Head of caudate nucleus (tissue), 42 donors: ENCODE measurements at regions not wholly inside any gene's neighbourhood (a gene's known extent, or its start where the extent isn't known, plus 50 kb on each side); places are given as distances from the start of the nearest gene placed in this dataset.
"Not testable (repeated sequence)": the region's sequence is repeated elsewhere in the genome, so short reads cannot be mapped to it uniquely, and the experiment has no call there.

Source experiments
- DNase-seq, 42 donors: peaks; one replicate each; pipeline versions ENCODE4 v3.0.0 to v3.0.0-alpha.2; 2020 to 2021; ENCODE audit warnings: mixed read lengths in 7 of 42
- intact Hi-C: fragments of 100-400 bp; cut with DNase I; formaldehyde crosslinking; loops from one replicate; pipeline ENCODE4 v1.15.0; 2022

GRCh38 chr7:65260673-65261072 is 113.0 kb upstream of the ZNF92 start:
- intact Hi-C loops, DNase-seq: not testable (repeated sequence)

DNA sequence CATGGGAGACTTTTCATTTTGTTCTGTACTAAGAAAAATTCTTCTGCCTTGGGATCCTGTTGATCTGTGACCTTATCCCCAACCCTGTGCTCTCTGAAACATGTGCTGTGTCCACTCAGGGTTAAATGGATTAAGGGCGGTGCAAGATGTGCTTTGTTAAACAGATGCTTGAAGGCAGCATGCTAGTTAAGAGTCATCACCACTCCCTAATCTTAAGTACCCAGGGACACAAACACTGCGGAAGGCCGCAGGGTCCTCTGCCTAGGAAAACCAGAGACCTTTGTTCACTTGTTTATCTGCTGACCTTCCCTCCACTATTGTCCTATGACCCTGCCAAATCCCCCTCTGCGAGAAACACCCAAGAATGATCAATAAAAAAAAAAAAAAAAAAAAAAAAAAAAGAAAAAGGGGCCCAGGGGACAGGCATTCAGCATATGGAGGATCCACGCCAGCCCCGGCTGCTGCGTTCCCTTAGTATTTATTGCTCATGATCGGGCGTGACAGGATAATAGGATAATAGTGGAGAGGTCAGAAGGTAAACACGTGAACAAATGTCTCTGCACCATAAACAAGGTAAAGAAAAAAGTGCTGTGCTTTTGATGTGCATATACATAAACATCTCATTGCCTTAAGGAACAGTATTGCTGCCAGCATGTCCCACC is 113.7 kb upstream of the ZNF92 start:
- intact Hi-C loops, DNase-seq: not testable (repeated sequence)

GRCh38 chr7:65254061-65254460 is 119.6 kb upstream of the ZNF92 start:
- intact Hi-C loops: no loop called here
- no peak for DNase-seq

DNA sequence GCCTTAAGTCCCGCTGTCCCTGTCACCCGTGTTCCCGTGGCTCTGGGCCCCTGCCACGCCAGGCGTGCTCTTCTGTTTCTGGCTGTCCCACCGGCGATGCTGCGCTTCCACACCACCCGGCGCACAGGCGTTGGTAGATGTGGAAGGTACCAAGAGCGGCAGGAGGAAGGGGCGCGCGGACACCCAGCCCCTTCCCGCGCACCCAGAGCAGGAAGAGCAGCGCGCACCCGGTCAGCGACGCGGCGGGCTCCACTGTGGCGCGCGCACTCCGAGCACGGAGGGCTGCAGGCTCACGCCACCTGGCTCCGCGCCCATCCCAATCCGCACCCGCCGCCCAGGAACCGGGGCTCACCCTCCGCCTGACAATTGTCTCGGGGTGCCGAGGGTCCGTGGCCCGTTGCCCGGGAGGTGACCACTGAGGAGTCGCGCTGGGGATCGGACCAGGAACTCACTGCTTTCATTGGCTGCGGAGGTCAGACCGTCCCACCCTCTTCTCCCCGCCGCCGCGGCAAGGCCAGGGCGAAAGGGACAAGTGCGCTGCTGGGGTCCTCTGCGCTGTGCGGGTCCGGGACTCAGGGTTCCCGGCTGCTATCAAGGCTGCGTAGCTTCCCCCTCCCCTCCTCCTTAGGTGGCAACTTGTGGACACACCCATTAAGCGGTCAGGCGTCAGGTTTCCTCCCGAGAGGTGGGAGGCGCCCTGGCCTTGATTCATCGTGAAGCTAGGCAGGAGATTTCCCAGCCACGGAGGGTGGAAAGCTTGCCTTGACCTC is 121.6 kb upstream of the ZNF92 start:
- intact Hi-C loops: no loop called here
- peak in 37 of 42 donors; percentile 16 to 71 (median 42) for DNase-seq

DNA sequence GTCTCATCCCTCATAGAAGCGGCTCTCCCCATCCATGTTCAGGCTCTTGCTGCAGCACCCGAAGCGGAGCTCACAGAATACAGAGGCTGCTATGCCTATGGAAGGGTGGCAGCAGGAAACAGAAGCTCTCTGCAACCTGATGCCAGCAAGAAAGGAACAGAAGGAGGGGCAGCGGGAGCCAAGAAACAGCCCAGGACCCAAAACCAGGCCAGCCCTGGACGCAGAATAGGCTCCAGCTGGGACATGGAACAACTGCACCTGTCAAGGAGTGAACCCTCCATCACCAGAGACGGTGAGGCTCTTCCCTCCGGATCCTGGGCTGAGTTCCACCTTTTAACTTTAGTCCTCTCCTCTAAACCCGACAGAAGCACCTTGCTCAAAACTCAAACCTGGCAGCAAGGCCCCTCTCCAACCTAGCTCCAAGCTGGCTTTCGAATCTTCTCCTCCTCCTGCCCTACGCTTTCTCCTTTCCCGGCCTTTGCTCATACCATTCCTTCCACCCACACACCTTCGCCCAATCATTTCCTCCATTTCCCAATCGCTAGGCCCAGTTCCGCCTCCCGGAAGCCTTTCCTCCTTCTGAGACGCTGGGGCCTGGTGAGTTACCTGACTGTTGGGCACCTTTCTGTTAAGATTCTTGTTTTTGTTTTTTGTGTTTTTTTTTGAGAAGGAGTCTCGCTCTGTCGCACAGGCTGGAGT is 122.8 kb upstream of the ZNF92 start:
- intact Hi-C loops: no loop called here
- peak in 2 of 42 donors; percentile 5 to 28 for DNase-seq

- intact Hi-C loops: no loop called here
- DNase-seq: no peak
Measured at GRCh38 chr7:65250216-65250615, 123.4 kb upstream of the ZNF92 start.

DNA sequence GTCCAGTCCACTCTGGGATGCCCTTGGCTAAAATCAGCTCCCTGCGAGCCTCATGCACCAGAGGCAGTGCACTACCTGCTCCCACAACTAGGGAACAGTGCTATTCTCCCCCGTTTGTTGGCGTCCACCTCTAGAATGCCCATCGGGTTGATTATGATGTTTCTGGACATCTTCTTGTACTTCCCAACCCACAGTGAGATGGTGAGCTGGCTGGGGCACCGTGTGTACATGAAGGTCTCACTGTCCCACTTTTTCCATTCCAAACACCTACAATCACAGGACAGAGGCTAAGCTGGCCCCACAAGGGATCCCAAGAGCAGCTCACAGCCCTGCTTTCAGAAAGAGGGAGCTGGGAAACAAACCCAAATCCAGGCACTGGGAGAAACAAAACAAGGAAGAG is 126.2 kb upstream of the ZNF92 start:
- no peak for DNase-seq
- intact Hi-C loops: no loop called here

DNA sequence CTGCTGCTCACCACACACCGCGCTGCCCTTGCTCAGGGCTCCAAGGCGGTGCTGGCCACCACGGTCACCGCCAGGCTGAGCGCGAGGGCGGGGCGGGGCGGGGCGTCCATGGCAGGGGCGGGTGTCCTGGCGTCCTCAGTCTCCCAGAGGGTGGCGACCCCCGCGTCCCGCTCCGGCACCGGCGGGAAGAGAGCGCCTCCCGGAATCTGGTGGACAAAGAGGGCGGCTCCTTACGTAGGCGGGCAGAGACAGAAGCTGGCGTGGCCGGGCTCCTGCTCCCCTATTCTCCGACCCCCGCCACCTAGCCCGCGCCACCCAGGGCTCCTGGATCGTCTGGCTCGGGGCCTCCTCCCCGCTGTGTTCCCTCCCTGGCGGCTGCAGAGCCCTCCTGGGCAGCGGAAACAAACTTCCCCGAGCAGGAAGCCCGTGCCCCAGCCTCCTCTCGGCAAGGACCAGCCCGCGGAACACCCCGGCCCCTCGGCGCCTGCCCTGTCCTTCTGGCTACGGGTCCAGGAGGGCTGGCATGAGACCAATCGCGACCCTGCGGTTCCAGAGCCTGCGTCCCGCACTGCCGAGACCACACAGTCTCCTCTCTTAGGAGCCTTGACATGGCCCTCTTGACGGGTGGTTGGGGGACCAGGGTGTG is 133.8 kb upstream of the ZNF92 start:
- peak in 1 of 42 donors; percentile 43 for DNase-seq

GRCh38 chr7:65239324-65239706 is 134.3 kb upstream of the ZNF92 start:
- intact Hi-C loops: no loop called here
- DNase-seq: peak in 1 of 42 donors; percentile 36

More for the DNA sequence above, 133.8 kb upstream of the ZNF92 start:
- intact Hi-C loops: no loop called here

DNA sequence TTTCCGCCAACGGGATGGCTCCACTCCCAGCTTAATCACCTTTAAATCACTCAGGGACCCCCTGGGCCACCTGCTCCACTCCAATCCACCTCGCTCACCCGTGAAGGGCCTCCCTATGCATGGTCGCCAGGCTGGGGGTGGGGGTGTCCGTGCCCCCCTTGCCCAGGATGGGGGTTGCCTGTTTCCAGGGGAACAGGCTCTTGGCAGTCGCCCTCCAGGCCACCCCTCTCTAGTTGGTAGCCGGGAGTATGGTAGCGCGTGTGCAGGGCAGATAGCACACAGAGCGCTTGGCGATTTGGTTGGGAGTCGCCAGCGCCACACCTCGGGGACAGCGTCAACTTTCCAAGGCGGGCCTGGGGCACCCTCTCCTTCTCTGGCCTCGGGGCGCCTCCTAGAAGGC is 134.9 kb upstream of the ZNF92 start:
- peak in 1 of 42 donors; percentile 24 for DNase-seq
- intact Hi-C loops: no loop called here

DNA sequence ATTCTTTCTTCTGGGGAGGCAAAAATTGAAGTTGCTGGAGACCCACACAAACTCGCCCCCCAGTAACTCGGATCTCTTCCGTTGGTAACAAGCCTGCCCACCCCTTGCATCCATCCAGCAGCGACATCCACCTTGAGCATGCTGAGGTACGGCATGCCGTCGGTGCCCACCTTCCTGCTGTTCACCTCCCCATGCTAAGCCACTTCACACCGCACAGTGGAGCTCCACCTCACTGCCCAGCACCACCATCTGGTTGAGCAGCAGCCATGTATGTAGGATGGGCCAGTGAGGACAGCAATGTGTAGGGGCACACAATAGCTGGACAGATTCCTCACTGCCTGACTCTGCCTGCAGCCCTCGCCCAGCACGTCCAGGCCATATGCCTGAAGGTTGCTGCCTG is 138.1 kb upstream of the ZNF92 start:
- no peak for DNase-seq
- intact Hi-C loops: no loop called here

GRCh38 chr7:65233409-65234034 is 140.1 kb upstream of the ZNF92 start:
- no peak for DNase-seq
- intact Hi-C loops: no loop called here

DNA sequence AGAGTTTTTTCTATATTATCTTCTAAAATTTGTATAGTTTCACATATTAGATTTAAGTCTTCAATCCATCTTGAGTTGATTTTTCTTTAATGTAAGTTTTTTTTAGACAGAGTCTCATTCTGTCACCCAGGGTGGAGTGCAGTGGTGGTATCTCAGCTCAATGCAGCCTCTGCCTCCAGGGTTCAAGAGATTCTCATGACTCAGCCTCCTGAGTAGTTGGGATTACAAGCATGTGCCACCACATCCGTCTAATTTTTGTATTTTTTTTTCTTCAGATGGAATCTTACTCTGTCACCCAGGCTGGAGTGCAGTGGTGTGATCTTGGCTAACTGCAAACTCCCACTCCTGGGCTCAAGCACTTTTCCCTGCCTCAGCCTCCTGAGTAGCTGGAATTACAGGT is 143.4 kb upstream of the ZNF92 start:
- no peak for DNase-seq
- intact Hi-C loops: no loop called here

DNA sequence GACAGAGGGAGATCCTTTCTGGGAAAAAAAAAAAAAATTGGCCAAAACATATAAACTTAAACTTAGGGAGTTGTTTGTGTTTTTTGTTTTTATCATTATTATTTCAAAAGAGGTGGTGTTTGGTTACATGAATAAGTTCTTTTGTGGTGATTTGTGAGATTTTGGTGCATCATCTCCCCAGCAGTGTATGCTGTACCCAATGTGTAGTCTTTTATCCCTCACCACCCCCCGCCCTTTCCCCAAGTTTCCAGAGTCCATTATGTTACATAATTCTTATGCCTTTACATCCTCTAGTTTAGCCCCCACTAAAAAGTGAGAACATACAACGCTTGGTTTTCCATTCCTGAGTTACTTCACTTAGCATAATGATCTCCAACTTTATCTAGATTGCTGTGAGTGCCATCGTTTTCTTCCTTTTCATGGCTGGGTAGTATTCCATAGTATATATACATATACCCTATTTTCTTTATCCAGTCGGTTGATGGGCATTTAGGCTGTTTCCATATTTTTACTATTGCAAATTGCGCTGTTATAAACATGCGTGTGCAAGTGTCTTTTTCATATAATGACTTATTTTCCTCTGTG is 148.1 kb upstream of the ZNF92 start:
- intact Hi-C loops: no loop called here
- no peak for DNase-seq

DNA sequence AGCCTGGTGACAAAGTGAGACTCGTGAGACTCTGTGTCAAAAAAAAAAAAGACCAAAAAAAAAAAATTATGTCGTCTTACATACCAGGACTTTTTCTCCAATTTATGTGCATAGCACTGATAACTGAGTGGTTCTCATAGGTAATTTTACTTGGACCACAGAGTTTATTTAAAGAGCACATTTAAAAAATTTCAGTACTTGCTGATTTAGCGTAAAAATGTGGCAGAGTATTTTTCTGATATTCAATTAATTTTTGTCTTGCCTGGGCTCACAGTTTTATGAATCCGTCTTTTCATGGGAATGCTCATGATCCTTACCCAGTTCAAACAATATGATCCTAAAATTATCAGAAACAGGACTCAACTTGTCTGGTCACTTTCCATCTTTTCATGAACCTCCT is 151.0 kb upstream of the ZNF92 start:
- intact Hi-C loops: no loop called here
- DNase-seq: no peak

DNA sequence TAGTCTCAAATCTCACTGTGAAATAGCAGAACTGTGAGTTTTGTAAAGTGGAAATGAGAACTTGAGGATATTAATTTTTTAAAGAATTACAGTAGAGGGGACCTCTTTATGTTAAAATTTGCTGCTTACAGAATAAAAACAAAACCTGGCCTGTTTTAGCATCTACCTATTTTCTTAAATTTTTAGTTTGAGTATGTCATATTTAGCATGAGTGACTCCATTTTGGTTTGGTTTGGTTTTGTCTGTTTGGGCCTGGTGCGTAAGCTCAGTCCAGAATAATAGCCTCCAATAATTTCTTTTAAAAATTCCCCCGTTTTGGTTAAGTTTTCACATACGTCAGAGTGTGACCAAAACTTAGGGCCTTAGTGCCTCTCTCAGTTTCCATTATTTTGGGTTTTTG is 152.0 kb upstream of the ZNF92 start:
- intact Hi-C loops: no loop called here
- DNase-seq: no peak

- no peak for DNase-seq
- intact Hi-C loops: no loop called here
Measured at GRCh38 chr7:65219623-65220022, 154.0 kb upstream of the ZNF92 start.

DNA sequence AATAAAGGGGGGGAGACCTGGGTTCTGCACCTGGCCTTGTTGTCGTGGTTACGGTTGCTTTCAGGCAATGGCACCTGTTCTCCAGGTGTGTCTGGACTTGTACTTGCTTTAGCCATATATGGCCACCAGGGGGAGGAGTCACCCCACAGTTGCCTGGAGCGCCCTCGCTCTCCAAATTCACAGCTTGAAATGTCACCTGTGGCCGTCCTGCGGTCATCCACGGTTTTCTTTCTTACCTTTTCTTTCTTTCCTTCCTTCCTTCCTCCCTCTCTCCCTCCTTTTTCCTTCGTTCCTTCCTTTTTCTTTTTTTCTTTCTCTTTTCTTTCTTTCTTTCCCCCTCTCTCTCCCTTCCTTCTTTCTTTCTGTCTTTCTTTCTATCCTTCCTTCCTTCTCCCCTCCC is 157.2 kb upstream of the ZNF92 start:
- DNase-seq: peak in 25 of 42 donors; percentile 16 to 69 (median 38)
- intact Hi-C loops: no loop called here

- DNase-seq, intact Hi-C loops: not testable (repeated sequence)
Measured at GRCh38 chr7:65213260-65213659, 160.4 kb upstream of the ZNF92 start.
